ENCODE measurements at regions not wholly inside any gene's neighbourhood (a gene's known extent, or its start where the extent isn't known, plus 50 kb on each side); places are given as distances from the start of the nearest gene placed in this dataset.
"Not testable (repeated sequence)": the region's sequence is repeated elsewhere in the genome, so short reads cannot be mapped to it uniquely, and the experiment has no call there.

- DNase-seq: no peak
These were observed 446.4 kb upstream of the NRG3 start for GRCh38 chr10:81428456-81429134.

DNA sequence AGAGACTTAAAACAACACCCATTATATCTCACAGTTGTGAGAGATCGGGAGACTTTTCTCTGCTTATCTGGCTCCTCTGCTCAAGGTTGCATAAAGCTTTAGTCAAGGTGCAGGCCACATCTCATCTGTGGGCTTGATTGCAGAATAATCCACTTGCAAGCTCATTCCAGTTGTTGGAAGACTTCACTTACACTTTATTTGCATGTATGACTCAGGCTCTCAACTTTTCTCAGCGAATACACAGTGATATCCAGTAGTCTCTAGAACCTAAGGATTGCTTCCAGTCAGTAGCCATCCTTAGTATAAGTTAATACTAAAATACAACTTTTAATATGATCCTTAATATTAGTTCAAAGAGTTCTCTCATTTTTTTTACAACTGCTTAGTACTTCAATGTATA lies 435.5 kb upstream of the NRG3 start:
- DNase-seq: no peak

- DNase-seq: not testable (repeated sequence)
These were observed 433.4 kb upstream of the NRG3 start for GRCh38 chr10:81441624-81442023.

GRCh38 chr10:81444242-81444929 lies 430.6 kb upstream of the NRG3 start:
- DNase-seq: no peak

DNA sequence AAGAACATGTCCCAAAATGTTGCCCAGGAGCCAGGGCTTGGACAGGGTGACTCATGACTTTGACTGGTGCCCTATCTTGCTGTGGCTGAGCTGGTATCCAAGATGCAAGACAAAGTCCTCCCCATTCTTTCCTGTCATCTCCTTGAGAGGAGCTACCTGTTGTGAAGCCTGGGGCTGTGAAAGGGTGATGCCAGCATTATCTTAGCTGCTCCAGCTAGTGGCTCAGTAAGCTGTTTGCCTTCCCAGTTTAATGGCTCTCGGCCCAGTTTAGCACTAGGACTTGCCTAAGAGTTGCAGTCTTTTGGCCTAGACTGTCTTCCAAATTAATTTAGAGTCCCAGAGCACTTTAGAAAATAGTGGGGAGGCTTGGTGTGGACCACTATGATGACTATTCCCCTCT lies 424.3 kb upstream of the NRG3 start:
- DNase-seq: no peak

- DNase-seq: no peak
These were observed 402.0 kb upstream of the NRG3 start for GRCh38 chr10:81472927-81473470.

DNA sequence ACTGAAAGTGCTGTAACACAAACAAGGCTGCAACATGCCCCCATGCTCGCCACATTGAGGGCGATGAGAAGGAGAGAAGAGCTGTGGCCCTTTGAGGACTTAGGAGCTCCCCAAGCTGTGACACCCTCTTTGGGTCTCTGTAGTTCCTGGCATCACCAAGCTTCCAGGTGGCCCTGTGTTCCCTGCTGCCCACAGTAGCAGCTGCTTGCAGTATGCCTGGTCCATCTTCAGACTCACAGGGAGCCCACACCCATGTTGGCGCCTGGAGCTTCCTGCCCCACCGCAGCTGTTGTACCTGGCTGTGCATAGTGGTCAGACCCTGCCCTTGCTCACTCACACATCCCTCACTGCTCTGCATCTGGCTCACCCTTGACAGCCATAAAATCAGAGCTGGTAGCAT lies 401.2 kb upstream of the NRG3 start:
- DNase-seq: no peak

DNA sequence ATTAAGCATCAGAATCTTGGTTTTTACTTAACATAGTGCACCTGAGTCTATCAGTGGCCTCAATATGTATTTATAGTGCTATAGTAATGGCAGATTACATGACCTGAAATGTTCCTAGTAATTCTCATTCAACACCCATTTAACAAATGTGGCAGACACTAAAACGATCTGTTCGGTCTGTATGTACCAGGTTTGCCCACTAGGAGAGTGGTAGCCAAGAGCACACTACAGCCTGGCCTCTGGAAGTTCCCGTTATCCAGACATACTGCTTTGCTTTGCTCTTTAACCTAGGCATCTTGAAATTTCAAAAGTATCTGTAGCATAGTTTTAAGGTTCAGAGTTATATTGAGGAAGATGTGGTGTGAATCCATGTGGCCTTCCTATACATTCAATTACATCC lies 395.7 kb upstream of the NRG3 start:
- DNase-seq: no peak

DNA sequence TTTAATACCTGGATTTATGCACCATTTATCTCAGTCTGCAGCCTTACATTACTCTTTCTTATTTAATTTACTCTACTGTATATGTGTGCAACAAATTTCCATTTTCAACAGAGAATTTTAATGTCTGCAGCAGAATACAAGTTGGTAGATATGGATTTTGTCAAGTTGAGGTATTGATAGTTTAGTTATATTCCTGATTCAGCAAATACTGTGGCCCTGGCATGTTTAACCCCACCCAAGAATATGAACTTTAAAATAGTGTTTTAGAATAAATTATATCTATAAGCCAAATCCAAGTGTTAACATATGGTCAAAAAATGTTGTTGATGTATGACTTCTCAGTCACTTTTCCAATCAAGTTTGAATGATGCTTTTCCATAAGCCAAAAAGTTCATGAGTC lies 378.4 kb upstream of the NRG3 start:
- DNase-seq: no peak

DNA sequence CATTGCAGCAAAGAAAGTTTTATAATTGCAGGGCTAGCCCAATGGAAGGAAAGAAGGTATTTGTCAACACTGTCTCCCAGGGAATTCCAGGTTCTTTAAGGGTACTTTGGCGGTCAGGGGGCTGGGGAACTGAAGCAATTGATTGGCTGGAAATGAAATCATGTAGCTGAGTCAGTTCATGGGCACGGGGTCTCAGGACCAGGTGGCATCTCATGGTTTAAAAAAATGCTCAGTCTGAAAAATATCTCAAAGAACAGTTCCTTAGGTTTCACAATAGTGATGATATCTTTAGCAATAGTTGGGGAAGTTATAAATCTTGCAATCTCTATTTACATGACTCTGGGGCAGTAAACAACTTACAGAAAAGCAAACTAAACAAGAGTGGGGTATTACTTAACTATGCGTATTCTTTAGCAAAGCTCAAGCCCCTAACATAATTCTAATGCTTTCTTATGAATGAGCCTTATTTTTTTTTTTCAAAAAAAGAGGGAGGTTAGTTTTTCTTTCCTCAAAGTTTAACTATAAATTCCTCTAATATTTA lies 376.9 kb upstream of the NRG3 start:
- DNase-seq: no peak

GRCh38 chr10:81502677-81503359 lies 372.2 kb upstream of the NRG3 start:
- DNase-seq: no peak

DNA sequence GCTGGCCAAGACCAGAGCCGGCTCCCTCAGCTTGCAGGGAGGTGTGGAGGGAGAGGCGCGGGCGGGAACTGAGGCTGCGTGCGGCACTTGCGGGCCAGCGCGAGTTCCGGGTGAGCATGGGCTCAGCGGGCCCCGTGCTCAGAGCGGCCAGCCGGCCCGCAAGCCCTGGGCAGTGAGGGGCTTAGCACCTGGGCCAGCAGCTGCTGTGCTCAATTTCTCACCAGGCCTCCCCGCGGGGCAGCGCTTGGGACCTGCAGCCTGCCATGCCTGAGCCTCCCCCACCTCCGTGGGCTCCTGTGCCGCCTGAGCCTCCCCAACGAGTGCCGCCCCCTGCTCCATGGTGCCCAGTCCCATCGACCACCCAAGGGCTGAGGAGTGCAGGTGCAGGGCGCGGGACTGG lies 369.2 kb upstream of the NRG3 start:
- not testable (repeated sequence) for DNase-seq

DNA sequence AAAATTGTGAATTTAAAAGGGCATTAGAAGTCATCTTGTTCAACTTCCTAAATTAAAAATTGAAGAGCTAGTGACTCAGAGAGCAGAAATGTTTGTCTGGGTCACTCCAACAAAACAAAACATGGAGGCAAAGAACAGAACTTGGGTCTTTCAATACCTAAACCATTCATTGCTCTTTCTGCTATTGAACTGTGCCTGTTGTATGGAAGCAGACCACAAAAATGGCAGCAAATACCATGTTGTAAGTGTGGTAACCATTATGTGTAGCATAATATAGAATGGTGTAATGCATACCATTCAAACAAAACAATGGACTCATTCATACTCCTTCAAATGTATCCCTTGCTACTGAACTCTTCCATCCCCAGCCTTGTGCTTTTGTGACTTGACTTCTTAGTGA lies 360.2 kb upstream of the NRG3 start:
- DNase-seq: no peak

GRCh38 chr10:81520688-81521087 lies 354.3 kb upstream of the NRG3 start:
- DNase-seq: no peak

GRCh38 chr10:81524467-81524866 lies 350.5 kb upstream of the NRG3 start:
- no peak for DNase-seq

DNA sequence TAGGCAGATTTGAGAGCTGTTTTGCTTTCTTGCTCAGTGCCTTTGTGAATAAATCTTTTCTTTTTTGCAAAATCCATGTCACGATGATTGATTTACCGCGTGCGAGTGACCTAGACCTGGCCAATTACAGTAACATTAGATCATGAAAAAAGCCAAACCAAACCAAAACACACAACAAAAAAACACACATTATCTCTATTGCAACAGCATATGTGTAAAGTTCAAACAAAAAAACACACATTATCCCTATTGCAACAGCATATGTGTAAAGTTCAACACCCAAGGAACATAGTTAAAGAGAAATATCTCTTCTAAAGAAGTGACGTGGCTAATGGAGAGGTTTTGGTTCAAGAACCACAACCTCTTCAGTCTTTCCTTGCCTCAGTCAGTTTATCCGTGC lies 342.6 kb upstream of the NRG3 start:
- no peak for DNase-seq

- no peak for DNase-seq
These were observed 340.0 kb upstream of the NRG3 start for GRCh38 chr10:81534991-81535390.

GRCh38 chr10:81541517-81541916 lies 333.5 kb upstream of the NRG3 start:
- DNase-seq: no peak

DNA sequence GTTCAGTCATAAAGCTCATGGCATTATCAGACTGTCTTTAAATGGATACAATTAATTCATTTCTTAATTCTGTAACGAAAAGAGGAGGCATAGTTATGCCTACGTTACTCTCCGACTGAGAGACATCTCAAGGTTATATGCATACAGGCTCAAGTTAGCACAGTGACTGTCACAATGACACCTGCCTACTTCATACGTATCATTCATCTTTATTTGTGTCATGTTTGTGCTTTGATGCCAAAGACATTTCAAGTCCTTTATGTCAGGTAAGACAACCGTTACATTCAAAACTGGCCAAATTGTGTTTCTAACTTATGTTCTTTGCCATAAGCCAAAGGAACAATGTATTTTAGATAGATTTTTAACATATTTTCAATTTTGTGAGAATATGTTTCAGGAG lies 328.8 kb upstream of the NRG3 start:
- no peak for DNase-seq

GRCh38 chr10:81548160-81548559 lies 326.8 kb upstream of the NRG3 start:
- DNase-seq: no peak

- DNase-seq: no peak
These were observed 310.9 kb upstream of the NRG3 start for GRCh38 chr10:81564143-81564542.

DNA sequence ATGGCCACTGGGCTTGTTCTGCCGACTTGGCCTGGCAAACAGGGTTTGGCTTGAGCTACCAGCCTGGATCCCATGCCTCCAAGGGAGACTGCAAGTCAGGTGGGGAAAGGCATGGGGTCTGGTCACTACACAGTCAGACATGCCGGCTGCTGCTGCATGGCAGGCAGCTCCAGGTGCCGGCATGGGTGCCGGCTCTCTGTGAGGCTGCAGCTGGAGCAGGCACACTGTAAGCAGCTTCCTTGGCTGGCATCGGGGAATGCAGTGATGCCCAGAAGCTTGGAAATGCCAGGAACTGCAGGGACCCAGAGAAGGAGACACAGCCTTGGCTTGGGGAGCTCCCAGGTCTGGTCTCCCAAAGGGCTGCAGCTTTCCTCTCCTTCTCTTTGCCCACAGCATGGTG lies 305.5 kb upstream of the NRG3 start:
- DNase-seq: no peak
